NCI-H2107 treated with DMSO at 0.1 percent for 48 hours (cell line): ENCODE measurements at regions not wholly inside any gene's neighbourhood (a gene's known extent, or its start where the extent isn't known, plus 50 kb on each side); places are given as distances from the start of the nearest gene placed in this dataset.
"Not testable (repeated sequence)": the region's sequence is repeated elsewhere in the genome, so short reads cannot be mapped to it uniquely, and the experiment has no call there.

Experiments
- DNase-seq: peaks from one replicate; lab custom pipeline; 2025; ENCODE audit not compliant: unreplicated experiment; lab: John Stamatoyannopoulos, UW

DNA sequence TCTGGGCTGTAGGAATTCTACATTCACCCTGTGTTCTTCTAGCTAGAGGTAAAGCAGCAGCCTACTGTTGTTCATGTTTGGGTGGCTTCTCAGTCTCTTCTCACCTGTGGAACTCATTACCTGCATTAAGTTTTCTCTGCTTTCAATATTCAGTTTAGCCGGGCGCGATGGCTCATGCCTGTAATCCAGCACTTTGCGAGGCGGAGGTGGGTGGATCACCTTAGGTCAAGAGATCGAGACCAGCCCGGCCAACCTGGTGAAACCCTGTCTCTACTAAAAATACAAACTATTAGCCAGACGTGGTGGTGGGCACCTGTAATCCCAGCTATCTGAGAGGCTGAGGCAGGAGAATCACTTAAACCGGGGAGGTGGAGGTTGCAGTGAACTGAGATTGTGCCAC is 139.8 kb upstream of the UBE2E3 start:
- DNase-seq = no peak

DNA sequence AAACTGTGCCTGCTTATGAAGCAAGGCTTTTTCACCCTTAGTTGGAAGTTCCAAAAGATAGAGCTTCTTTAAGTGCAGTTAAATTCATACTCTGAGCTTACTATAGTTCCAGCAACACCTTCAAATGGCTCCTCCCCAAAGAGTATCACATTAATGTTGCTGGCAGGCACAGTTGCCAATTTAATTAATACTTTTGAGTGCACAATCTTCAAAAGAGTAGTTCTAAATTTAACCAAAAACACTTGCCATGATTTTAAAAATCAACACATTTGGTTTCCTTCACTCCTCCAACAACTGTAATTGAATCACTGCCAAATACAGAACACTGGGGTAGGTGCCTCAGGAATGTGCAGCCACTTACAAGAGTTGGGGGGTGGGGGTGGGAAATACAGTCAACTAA is 150.6 kb upstream of the UBE2E3 start:
- no peak for DNase-seq

DNA sequence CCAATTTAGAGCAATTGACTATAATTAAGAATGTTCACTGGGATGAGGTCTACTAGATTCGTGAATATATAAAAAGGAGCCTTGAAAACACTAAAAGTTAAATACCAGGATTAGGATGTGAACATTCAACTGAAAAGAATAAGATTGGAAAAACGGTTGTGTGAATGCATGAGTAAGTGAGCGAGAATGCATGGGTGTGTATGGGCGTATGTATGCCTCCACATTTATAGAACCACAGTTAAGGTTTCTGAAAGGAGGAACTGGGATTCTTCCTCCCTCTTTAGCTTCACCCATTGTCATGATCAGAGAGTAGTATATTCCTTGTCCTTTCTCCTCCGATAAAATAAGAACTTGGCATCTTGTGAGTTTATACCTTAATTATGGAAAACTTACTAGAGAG is 151.1 kb upstream of the UBE2E3 start:
- no peak for DNase-seq

DNA sequence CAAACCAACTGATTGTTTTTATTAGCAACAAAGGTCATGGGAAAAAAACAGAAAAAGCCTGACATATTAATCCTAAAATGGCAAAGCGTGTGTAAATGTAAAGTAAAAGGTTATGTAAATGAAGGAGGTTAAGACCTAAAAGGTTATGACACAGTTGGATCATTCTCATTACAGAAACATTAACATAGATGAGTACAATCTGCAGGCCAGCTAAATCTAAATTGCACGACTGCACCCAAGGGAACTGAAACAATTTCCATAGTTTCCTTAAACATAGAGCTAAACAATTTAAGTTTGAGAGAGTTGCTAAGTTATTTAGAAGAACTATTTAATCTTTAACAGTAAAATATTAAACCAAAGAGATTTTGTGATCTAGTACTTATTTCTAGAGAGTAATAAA is 151.6 kb upstream of the UBE2E3 start:
- DNase-seq = no peak

DNA sequence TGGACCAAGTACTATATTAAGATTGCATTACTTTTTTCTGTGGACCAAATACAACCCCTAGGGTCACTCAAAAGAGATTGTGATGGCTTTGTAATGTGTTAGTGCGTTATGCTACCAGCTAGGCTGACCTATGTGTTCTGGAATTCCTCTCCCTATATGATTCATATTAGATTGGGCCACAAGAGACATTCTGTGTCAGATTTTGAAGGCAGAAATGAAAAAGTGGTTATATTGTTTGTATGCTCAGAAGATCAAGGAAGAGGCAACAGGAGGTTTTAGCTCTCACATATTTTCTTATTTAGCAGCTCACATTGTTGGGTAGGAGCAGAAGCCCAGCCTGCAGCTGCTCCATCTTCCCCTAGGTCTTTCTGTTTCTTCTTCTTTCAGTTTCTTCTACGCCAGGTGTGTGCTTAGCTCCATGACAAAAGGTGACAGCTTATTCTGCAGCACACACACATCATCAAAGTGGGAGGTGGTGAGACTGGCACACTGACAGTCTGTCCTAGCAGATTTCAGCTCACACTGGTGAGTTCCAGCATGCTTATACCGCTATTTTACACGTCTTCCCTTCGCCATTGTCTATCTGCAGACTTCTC is 156.8 kb upstream of the UBE2E3 start:
- no peak for DNase-seq

DNA sequence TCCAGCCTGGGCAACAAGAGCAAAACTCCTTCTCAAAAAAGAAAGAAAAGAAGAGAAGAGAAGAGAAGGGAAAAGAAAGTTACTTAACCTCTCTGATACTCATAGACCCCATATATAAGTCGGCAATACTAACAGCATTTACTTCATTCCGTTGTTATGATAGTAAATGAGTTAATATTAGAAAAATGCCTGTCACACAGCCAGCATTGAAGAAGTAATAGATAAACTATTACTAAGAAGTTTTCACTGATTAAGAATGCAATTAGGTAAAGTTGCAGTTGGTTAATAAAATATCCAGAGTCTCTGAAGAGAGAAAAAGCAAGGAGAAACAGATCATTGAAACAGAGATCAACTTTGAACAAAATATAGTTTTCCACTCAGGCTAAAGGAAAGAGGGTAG is 161.3 kb upstream of the UBE2E3 start:
- no peak for DNase-seq

DNA sequence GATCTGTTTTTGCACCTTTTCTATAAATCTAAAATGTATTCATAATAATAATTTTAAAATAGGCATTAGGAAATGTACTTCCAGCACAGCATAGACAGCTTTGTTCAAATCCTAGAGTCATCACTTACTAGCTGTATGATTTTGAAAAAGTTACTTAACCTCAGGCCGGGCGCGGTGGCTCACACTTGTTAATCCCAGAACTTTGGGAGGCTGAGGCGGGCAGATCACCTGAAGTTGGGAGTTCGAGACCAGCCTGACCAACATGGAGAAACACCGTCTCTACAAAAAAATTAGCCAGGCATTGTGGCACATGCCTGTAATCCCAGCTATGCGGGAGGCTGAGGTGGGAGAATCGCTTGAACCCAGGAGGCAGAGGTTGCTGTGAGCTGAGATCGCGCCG is 161.7 kb upstream of the UBE2E3 start:
- DNase-seq = not testable (repeated sequence)

DNA sequence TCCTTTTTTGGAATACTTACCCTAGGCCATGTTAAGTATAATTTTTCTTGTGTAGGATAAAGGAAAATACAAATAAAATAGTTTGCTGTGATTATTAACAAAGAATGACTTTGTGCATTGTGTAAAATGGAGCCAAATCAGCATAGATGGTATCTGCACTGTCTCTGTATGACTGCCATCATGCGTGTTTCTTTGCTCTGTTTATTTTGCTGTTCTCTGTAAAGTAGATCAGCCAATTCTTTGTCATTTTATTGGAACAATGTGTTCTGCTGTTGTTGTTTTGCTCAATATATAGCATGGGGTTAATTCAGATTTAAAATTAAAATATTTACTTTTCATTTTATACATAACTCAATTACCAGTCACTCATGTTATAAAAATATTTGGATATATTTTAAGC is 181.3 kb upstream of the UBE2E3 start:
- no peak for DNase-seq

DNA sequence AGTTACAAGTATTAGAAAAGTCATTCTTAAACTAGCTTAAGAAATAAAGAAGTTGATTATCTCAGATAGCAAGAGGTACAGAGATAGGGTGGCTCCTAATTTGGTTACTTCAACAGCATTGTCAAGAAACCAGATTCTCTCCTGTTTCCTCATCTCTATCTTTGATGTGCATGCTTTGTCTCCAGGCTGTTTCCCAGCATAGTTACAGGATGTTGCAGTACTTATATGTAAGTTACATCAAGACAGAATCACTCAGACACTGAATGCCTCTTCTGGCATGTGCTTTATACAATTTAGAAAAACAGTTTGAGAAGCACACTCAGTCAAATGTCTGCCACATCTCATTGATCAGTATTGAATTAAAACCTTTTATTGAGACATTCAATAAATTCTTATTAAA is 189.5 kb upstream of the UBE2E3 start:
- no peak for DNase-seq

DNA sequence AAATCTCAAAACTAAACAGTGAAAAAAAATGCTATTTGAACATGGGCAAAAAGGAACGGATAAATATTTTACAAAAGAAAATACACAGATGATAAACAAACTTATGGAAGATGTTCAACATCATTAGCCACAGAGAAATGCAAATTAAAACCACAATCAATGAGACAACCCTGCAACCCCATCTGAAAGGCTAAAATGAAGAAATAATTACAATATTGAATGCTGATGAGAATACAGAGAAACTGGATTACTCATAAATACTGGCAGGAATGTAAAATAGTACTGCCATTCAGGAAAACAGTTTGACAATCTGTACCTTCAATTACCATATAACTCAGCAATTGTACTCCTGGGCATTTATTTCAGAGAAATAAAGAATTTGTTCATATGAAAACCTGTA is 193.1 kb upstream of the UBE2E3 start:
- DNase-seq = no peak

DNA sequence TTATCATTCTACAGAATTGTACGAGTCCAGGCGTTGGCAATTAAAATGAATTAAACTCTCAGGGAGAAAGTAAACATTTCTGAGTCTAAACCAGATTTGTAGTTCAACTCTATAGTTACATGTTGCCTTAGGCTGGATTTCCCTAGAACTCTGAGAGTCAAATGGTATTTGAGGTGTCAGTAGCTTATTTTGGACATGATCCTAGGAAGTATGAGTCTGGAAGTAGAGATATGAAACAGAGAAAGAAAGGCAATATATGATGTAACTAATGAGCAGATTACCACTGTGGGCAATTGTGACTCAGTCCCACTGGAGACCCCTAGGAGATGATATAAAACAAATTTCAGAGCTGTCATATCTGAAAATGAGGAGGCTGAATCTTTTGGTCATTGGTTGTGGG is 199.1 kb upstream of the UBE2E3 start:
- DNase-seq = no peak

DNA sequence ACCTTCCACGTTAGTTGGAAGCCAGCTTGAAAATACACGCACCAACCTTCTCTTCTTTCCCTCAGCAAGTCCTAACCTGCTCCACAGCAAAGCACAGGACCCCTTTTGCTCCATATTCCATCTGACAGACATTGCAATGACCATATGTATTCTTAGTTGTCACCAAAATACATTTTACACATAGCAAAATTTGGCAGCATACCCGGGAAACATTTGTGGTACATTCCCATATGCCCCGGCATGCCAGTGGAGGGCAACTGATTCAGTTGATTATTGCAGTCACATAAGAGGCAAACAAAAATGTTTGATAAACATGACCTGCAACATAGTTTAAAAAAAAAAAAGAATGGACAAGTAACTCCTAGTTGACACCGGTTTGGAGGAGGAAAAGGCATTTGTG is 202.1 kb upstream of the UBE2E3 start:
- DNase-seq = no peak

DNA sequence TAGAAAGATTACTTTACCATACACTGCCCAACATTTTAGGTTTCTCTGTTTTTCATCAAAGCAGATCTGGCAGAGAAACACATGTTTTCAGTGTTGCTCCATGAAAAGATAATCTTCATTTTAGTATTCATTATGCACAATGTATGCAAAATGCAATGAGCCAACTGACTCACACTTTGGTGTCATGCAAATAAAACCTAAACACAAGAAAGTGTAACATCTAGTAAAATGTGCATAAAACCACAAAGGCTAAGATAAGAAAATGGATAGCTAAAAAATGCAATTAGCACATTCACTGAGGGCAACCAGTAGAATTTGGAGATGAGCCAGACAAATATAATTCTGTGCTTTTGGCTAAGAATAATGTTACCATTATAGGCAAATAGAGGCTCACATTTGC is 203.5 kb upstream of the UBE2E3 start:
- no peak for DNase-seq

DNA sequence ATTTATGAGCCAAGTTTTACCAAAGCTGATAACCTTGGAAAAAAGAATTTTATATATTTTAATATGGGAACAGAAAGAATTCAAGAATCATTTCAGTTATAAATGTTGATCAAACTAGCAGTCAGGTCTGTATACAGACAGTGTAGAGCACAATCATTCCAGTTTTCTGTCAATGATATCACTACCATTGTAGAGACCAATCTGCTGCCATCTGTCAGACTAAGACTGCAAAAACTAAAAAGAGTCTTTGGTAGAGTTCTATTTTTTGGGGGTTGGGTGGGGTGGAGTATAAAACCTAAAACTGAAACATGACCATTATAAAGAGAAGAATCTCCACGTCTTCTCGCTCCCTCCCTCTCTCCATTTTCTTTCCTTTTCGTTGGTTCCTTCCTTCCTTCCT is 204.7 kb upstream of the UBE2E3 start:
- DNase-seq = no peak

DNA sequence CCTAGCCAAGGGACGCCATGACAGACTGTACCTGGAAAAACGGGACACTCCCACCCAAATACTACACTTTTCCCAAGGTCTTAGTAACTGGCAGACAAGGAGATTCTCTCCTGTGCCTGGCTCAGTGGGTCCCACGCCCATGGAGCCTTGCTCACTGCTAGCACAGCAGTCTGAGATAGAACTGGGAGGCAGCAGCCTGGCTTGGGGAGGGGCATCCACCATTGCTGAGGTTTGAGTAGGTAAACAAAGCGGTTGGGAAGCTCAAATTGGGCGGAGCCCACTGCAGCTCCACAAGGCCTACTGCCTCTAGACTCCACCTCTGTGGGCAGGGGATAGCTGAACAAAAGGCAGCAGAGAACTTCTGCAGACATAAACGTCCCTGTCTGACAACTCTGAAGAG is 215.1 kb upstream of the UBE2E3 start:
- DNase-seq = not testable (repeated sequence)

DNA sequence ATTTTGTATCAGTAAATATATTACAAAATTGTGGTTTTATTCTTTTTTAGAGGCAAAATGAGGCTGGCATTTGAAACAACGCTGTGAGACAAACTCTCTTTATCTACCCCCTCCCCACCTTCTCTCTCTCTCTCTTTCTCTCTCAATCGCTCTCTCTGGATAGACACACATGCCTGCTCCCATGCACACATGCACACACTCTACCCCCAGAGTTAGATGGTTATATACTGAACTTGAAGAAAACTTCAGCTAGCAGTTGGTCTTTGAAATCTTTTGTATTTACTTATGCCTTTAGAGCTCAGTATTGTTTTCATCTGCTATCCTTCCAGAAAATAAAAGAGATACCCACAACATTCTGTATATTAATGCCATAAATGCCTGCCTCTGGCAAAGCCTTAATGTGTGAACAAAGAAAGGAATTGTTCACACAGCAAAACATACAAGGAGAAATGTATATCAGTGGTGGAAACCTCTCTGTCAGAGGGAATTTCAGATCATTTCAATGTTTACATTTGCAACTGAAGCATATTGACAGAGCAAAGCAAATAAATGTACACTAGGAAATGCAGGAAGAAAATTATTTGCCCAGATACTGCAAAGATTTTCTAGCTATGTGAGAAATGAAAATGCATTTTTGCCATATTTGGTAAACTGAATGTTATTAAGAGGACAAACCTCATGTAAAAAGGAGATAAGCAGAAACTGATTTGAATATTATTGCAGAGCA is 217.0 kb upstream of the UBE2E3 start:
- DNase-seq = peak; percentile 13

DNA sequence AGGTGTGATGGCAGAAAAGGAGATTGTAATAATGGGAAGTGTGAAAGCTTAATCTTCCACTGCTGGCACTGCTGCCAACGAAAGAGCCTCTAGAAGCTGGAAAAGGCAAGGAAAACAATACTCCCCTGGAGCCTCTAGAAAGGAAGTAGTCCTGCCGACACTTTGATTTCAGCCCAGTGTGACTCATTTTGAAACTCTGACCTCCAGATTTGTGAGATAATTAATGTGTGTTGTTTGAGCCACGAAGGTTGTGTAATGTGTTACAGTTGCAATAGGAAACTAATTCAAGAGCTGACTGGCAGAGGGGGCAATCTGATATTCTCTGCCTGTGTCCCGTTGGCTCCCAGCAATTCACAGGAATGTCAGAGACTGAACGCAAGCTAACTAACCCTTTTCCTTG is 219.2 kb upstream of the UBE2E3 start:
- DNase-seq = no peak

DNA sequence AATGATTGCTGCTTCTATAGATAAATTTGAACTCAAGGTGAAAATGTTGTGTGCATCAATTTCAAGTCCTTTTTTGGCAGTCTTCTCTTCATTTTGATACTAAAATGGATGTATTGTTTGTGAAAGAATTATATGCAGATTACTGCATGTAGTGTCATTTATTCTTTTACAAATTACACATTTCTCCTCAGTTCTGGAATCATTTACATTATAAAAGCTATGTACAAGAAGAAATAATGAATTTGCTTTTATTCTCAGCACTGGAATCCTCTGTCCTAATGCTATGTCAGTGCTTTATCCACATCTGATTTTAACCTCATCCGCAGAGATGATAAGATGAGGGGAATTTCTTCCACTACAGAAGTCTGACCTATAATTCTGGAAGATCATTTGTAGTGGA is 220.8 kb upstream of the UBE2E3 start:
- no peak for DNase-seq

DNA sequence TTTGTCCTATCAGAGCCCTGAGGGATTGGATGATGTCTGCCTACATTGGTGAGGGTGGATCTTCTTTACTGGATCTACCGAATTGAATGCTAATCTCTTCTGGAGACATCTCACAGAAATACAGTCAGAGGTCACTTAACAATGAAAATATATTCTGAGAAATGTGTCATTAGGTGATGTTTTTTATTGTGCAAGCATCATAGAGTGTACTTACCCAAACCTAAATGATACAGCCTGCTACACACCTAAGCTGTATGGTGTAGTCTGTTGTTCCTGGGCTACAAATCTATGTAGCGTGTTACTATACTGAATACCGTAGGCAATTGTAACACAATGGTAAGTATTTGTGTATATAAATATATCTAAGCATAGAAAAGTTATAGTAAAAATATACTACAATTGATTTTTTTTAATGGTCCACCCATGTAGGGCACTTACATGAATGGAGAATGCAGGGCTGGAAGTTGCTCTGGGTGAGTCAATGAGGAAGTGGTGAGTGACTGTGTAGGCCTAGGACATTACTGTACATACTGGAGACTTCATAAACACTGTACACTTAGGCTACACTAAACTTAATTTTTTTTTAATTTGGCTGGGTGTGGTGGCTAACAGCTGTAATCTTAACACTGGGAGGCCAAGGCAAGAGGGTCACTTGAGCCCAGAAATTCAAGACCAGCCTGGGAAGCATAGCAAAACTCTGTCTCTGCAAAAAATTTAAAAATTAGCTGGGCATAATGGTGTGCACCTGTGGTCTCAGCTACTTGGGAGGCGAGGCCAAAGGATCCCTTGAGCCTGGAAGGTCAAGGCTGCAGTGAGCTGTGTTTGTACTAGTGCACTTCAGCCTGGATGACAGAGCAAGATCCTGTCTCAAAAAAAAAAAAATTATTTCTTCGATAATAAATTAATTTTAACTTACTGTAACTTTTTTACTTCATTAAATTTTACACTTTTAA is 226.3 kb upstream of the UBE2E3 start:
- no peak for DNase-seq

DNA sequence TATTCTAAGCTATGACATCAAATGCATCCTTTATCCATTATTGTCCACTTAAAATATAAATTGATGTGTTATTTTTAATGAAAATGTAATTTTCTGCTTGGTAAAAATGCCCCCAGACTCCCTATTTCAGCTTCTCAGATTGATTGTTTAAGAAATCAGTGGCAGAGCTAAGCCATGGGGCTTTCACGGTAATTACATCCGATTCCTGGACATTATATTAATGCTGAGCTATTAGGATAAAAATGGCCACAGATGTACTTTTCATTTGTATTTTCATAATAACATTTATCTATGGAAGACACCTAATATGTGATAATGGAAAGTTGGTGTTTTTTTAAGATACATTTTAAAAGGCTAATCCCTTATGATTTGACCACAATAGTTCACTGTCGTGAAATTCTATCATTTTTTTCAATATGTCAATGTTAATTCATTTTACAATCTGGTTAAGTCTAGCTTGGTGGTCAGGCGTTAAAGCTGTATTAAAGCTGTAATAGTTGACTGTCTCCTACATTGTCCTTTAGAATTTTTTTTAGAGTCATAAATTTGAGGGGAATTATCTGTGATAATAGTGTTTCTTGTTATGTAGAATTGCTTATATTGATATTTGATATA is 229.0 kb upstream of the UBE2E3 start:
- no peak for DNase-seq

DNA sequence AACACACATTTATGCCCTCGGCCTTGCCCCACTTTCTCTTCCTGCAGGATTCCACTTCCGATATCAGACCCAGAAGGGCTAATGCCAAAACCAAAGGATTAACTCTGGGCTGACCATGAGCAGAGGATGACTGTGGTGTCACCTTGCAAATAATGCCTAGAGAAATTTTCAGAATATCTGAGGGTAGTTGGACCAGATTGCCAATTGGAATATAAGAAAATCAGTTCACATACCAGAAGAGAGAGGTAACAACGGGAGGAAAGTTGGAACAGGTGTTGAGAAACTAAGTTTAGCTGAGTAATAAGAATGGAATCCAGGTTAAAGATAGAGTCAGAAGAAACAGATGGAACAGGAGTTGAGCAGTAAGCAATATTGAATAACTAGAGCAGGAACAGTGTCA is 232.7 kb upstream of the UBE2E3 start:
- DNase-seq = no peak

DNA sequence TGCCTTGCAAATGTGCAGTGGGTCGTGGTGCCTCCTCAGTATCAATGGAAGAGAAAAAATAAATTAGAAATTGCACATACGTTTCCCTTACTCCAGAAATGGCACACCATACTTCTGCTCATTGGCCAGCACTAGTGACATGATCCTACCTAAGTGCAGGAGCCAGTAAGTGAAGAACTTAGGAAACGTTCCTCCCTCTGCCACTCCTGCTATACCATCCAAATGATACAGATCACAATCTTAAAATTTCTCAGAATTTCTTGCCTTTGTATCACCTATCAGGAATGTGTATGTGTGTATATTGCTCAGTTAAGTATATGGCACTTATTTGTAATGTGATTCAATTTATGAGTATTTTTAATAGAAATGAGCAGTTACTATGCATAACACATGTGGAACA is 237.0 kb upstream of the UBE2E3 start:
- DNase-seq = no peak
